A549 (cell line): ENCODE measurements at regions not wholly inside any gene's neighbourhood (a gene's known extent, or its start where the extent isn't known, plus 50 kb on each side); places are given as distances from the start of the nearest gene placed in this dataset.

Experiments
- ATAC-seq, 2 experiments: fragments of 200-7000 bp in 1 of 2; fragments of >200 bp in 1 of 2; cut with Nextera tagmentation in 1 of 2; cut with Tn5 transposase in 1 of 2; 3 replicates each; pipeline versions ENCODE4 v1.8.0 to v1.9.1; 2018 to 2020; ENCODE audit warnings: mild to moderate bottlenecking in 1 of 2, moderate library complexity in 1 of 2
- CTCF ChIA-PET: fragments of 300-600 bp; sonication (Branson Sonifier 250); formaldehyde crosslinking; extraction: SDS; loops from one replicate; lab custom pipeline; 2021; ENCODE audit warnings: antibody characterized with exemption, inconsistent platforms; lab: Yijun Ruan, JAX
- POLR2A ChIA-PET: fragments of 350-600 bp; formaldehyde crosslinking; extraction: SDS; loops from one replicate; lab custom pipeline; 2021; ENCODE audit warnings: antibody characterized with exemption, inconsistent platforms; lab: Yijun Ruan, JAX
- DNase-seq, 2 experiments: peaks; one replicate each; pipeline versions ENCODE4 v3.0.0 to v3.0.0-alpha.2; 2011 to 2016; ENCODE audit warnings: low read depth in 1 of 2, low spot score in 1 of 2
- FAIRE-seq: peaks from 2 replicates; lab custom pipeline; 2011; peaks lifted over from hg19 to GRCh38; lab: Jason Lieb, UNC
- H3K27ac ChIP-seq, 2 experiments: fragments of >200 bp; sonication (Bioruptor Twin); formaldehyde crosslinking; 3 replicates each; pipeline ENCODE4 v1.5.1; 2016 to 2017
- H3K4me1 ChIP-seq: fragments of >200 bp; sonication (Bioruptor Twin); formaldehyde crosslinking; 3 replicates; pipeline ENCODE4 v1.6.1; 2016
- H3K4me2 ChIP-seq: fragments of >200 bp; sonication (Bioruptor Twin); formaldehyde crosslinking; 3 replicates; pipeline ENCODE4 v1.6.1; 2016
- H3K4me3 ChIP-seq: fragments of >200 bp; sonication (Bioruptor Twin); formaldehyde crosslinking; 3 replicates; pipeline ENCODE4 v1.5.1; 2016
- H3K9me3 ChIP-seq: fragments of >200 bp; sonication (Bioruptor Twin); formaldehyde crosslinking; 3 replicates; pipeline ENCODE4 v1.6.1; 2016
- BHLHE40 ChIP-seq: IDR thresholded peaks from 2 replicates; pipeline ENCODE4 v1.6.1; 2012; ENCODE audit warnings: low read depth, low read length, inconsistent platforms
- EHMT2 ChIP-seq: fragments of 200-600 bp; sonication (generic); IDR thresholded peaks from 2 replicates; pipeline ENCODE4 v1.6.1; 2016; ENCODE audit warnings: antibody characterized with exemption, low read depth, mild to moderate bottlenecking, moderate library complexity
- GATA3 ChIP-seq: IDR thresholded peaks from 2 replicates; pipeline ENCODE4 v1.6.1; 2012; ENCODE audit warnings: borderline replicate concordance
- HOXB5 ChIP-seq: fragments of 250-450 bp; sonication (Bioruptor Pico); IDR thresholded peaks from 2 replicates; pipeline ENCODE4 v1.5.0; 2020; ENCODE audit warnings: mild to moderate bottlenecking, moderate library complexity
- JUN ChIP-seq, 2 experiments: fragments of >200 bp; sonication (Bioruptor Twin); formaldehyde crosslinking; IDR thresholded peaks; 2 replicates in 1 of 2; 3 replicates in 1 of 2; pipeline ENCODE4 v1.6.1; 2016 to 2017
- KDM5A ChIP-seq: fragments of 200-600 bp; sonication (generic); IDR thresholded peaks from 2 replicates; pipeline ENCODE4 v1.6.1; 2016; ENCODE audit warnings: antibody characterized with exemption, mild to moderate bottlenecking
- MAFK ChIP-seq: fragments of 450-650 bp; IDR thresholded peaks from 2 replicates; pipeline ENCODE4 v1.6.1; 2014; ENCODE audit not compliant: partially characterized antibody
- NFE2L2 ChIP-seq: fragments of 150-350 bp; conservative IDR thresholded peaks from 2 replicates; pipeline ENCODE4 v1.6.1; 2014; ENCODE audit warnings: low read length
- POLR2A ChIP-seq: IDR thresholded peaks from 2 replicates; pipeline ENCODE4 v1.6.1; 2012; ENCODE audit warnings: mild to moderate bottlenecking, low read length
- RAD21 ChIP-seq, 2 experiments: fragments of >200 bp in 1 of 2; sonication (Bioruptor Twin) in 1 of 2; formaldehyde crosslinking in 1 of 2; IDR thresholded peaks in 1 of 2; conservative IDR thresholded peaks in 1 of 2; 2 replicates in 1 of 2; 3 replicates in 1 of 2; pipeline ENCODE4 v1.6.1; 2012 to 2018; ENCODE audit warnings: inconsistent platforms in 1 of 2
- RNF2 ChIP-seq: fragments of 200-600 bp; sonication (generic); IDR thresholded peaks from 2 replicates; pipeline ENCODE4 v1.6.1; 2016; ENCODE audit warnings: low read depth, mild to moderate bottlenecking, antibody characterized with exemption, moderate library complexity, borderline replicate concordance
- SMC3 ChIP-seq: fragments of >200 bp; sonication (Bioruptor Twin); formaldehyde crosslinking; IDR thresholded peaks from 3 replicates; pipeline ENCODE4 v1.6.1; 2018; ENCODE audit warnings: inconsistent platforms
- TP53 ChIP-seq: fragments of 250-450 bp; sonication (Bioruptor Pico); IDR thresholded peaks from 2 replicates; pipeline ENCODE4 v1.5.0; 2021; ENCODE audit warnings: mild to moderate bottlenecking, moderate library complexity
- WGBS: methylation state at CpG from one replicate; pipeline ENCODE4 v1.1.6; 2017; ENCODE audit errors: missing lambda C conversion rate; 5-methylcytosine and 5-hydroxymethylcytosine counted together
- TF ChIP-seq, protein P1 (sequence below): fragments of 150-350 bp; IDR thresholded peaks from 2 replicates; pipeline ENCODE4 v1.6.1; 2014; ENCODE audit warnings: low read depth, mild to moderate bottlenecking, low read length
- TF ChIP-seq, protein P2 (sequence below): fragments of >200 bp; sonication (Bioruptor Twin); formaldehyde crosslinking; IDR thresholded peaks from 3 replicates; pipeline ENCODE4 v1.6.1; 2016
- TF ChIP-seq, protein P3 (sequence below): fragments of 450-650 bp; IDR thresholded peaks from 2 replicates; pipeline ENCODE4 v1.6.1; 2014; ENCODE audit warnings: antibody characterized with exemption
- TF ChIP-seq, protein P4 (sequence below): fragments of 250-450 bp; sonication (Bioruptor Pico); IDR thresholded peaks from 2 replicates; pipeline ENCODE4 v1.5.0; 2021; ENCODE audit warnings: mild to moderate bottlenecking, moderate library complexity, borderline replicate concordance
- TF ChIP-seq, protein P5 (sequence below): fragments of >200 bp; sonication (Bioruptor Twin); formaldehyde crosslinking; IDR thresholded peaks from 3 replicates; pipeline ENCODE4 v1.5.1; 2016

DNA sequence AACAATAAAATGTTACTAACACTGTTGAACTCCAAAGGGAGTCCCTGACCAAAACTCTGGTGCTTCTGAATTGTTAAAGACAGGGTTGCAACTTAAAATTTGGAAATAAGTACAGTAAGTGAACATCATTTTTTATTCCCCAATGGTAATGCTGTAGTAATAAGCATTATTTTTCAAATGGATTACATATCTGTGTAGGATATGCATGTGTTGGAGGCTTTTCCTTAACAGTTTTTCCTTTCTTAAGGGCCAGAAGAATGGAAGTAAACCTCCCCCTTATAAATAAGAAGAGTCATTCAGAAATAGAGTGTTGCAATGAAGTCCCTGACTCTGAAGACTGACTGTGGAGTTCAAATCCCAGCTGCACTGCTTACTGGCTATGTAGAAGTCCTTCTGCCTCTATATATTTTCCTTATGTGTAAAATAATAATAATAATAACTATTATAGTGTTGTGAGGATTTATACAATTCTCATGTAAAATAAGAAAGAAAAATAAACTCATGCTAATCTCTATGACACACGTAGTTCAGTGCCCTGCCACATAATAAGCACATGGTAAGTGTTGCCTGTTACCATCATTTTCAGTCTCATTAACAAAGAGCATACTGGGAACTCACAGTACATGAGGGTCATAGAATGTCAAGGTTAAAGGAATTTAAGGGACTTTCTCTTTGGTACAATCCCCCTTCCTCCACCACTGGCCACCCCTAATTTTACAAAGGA, 129.8 kb upstream of the SMLR1 start:
- Histone ChIP-seq H3K4me3 (no peak overlapping the region), H3K9me3 (no peaks in the 10 kb centered on the region), H3K27ac (no peak overlapping the region), H3K4me1 (no peaks in the 10 kb centered on the region), H3K4me2 (no peak overlapping the region)
- ChIA-PET CTCF (interaction anchor here (0.7 to 2.5 kb wide), 7 partner anchors 13 to 511 kb away, joined by 3 to 9 read pairs (median 5); partner anchors contain the start of gene TMEM200A), POLR2A (no interaction called here)
- TF ChIP-seq, protein P1, sequence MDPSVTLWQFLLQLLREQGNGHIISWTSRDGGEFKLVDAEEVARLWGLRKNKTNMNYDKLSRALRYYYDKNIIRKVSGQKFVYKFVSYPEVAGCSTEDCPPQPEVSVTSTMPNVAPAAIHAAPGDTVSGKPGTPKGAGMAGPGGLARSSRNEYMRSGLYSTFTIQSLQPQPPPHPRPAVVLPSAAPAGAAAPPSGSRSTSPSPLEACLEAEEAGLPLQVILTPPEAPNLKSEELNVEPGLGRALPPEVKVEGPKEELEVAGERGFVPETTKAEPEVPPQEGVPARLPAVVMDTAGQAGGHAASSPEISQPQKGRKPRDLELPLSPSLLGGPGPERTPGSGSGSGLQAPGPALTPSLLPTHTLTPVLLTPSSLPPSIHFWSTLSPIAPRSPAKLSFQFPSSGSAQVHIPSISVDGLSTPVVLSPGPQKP: no peak
- TF ChIP-seq BHLHE40 (no peak), HOXB5 (CRISPR knock-in tag) (no peak), EHMT2 (no peak), POLR2A (no peak), JUN (IDR thresholded peaks at IDR 0.05) (no peak), NFE2L2 (no peak), RNF2 (no peak), TP53 (CRISPR knock-in tag) (no peak), KDM5A (no peak), GATA3 (no peak)
- TF ChIP-seq, protein P2, sequence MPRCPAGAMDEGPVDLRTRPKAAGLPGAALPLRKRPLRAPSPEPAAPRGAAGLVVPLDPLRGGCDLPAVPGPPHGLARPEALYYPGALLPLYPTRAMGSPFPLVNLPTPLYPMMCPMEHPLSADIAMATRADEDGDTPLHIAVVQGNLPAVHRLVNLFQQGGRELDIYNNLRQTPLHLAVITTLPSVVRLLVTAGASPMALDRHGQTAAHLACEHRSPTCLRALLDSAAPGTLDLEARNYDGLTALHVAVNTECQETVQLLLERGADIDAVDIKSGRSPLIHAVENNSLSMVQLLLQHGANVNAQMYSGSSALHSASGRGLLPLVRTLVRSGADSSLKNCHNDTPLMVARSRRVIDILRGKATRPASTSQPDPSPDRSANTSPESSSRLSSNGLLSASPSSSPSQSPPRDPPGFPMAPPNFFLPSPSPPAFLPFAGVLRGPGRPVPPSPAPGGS: no peak
- TF ChIP-seq, protein P3, sequence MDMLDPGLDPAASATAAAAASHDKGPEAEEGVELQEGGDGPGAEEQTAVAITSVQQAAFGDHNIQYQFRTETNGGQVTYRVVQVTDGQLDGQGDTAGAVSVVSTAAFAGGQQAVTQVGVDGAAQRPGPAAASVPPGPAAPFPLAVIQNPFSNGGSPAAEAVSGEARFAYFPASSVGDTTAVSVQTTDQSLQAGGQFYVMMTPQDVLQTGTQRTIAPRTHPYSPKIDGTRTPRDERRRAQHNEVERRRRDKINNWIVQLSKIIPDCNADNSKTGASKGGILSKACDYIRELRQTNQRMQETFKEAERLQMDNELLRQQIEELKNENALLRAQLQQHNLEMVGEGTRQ: no peak
- TF ChIP-seq, protein P4, sequence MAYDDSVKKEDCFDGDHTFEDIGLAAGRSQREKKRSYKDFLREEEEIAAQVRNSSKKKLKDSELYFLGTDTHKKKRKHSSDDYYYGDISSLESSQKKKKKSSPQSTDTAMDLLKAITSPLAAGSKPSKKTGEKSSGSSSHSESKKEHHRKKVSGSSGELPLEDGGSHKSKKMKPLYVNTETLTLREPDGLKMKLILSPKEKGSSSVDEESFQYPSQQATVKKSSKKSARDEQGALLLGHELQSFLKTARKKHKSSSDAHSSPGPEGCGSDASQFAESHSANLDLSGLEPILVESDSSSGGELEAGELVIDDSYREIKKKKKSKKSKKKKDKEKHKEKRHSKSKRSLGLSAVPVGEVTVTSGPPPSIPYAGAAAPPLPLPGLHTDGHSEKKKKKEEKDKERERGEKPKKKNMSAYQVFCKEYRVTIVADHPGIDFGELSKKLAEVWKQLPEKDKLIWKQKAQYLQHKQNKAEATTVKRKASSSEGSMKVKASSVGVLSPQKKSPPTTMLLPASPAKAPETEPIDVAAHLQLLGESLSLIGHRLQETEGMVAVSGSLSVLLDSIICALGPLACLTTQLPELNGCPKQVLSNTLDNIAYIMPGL (CRISPR knock-in tag): no peak
- ATAC-seq: peak in 1 of 2 experiments; percentile 26; a peak in 1 of 6 replicates
- FAIRE-seq: no peak
- 0% methylated on average over 1 of the region's 1 CpG for WGBS
- DNase-seq: no peak

DNA sequence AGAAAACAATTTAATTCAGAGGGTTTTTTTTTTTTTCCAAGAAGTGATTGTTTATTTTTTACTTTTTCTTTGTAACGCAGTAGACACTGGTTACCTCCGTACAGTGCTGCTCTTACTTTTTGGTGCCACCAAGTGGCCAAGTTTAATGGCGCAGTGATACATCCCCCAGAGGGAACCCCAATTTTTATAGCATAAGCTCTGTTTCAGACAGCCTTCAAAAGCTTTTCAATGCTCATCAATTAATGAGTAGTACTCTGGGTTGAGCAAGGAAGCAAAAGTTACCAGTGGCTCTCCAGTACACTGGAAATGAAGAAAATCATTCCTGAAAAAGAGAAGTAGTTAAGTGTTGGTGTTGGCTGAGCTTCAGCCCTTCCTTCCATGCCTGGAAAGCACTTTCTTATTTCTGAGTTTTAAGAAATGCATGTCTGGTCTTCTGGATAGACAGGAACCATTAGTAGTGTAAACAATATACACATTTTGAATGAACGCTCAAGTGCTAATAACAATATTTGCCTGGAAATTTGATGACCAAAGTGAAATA, 129.1 kb upstream of the SMLR1 start:
- WGBS: 3% methylated on average over 4 of the region's 4 CpGs
- TF ChIP-seq, protein P5, sequence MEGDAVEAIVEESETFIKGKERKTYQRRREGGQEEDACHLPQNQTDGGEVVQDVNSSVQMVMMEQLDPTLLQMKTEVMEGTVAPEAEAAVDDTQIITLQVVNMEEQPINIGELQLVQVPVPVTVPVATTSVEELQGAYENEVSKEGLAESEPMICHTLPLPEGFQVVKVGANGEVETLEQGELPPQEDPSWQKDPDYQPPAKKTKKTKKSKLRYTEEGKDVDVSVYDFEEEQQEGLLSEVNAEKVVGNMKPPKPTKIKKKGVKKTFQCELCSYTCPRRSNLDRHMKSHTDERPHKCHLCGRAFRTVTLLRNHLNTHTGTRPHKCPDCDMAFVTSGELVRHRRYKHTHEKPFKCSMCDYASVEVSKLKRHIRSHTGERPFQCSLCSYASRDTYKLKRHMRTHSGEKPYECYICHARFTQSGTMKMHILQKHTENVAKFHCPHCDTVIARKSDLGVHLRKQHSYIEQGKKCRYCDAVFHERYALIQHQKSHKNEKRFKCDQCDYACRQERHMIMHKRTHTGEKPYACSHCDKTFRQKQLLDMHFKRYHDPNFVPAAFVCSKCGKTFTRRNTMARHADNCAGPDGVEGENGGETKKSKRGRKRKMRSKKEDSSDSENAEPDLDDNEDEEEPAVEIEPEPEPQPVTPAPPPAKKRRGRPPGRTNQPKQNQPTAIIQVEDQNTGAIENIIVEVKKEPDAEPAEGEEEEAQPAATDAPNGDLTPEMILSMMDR: peak; percentile 62
- TF ChIP-seq MAFK (no peak), RAD21 (conservative IDR thresholded peaks at IDR 0.05 in 1 of 2, IDR thresholded peaks at IDR 0.05 in 1 of 2) (peak; percentile 65 to 70), SMC3 (peak; percentile 61)
- DNase-seq: peak; percentile 25 to 29
- FAIRE-seq: no peak
- Histone ChIP-seq H3K4me2 (no peak overlapping the region), H3K4me3 (no peak overlapping the region), H3K9me3 (no peaks in the 10 kb centered on the region), H3K27ac (no peak overlapping the region), H3K4me1 (no peaks in the 10 kb centered on the region)
- ATAC-seq: peak; percentile 83 to 92; a peak in 4 of 6 replicates
- ChIA-PET POLR2A (no interaction called here), CTCF (interaction anchor here (0.6 to 2.5 kb wide), 12 partner anchors 12 to 511 kb away, joined by 3 to 9 read pairs (median 4); partner anchors contain the start of gene TMEM200A)
